GM23248 (cell line): ENCODE measurements at regions not wholly inside any gene's neighbourhood (a gene's known extent, or its start where the extent isn't known, plus 50 kb on each side); places are given as distances from the start of the nearest gene placed in this dataset.

Experiments used
- EZH2 ChIP-seq: fragments of 200-600 bp; sonication (generic); IDR thresholded peaks from 2 replicates; pipeline ENCODE4 v1.6.1; 2018; ENCODE audit warnings: antibody characterized with exemption, mild to moderate bottlenecking; ENCODE audit not compliant: insufficient read depth, poor library complexity, severe bottlenecking
- EZH2phosphoT487 ChIP-seq: fragments of 200-600 bp; sonication (generic); IDR thresholded peaks from 2 replicates; pipeline ENCODE4 v1.6.1; 2018; ENCODE audit warnings: antibody characterized with exemption, moderate library complexity, mild to moderate bottlenecking, low read depth; ENCODE audit not compliant: insufficient read depth

DNA sequence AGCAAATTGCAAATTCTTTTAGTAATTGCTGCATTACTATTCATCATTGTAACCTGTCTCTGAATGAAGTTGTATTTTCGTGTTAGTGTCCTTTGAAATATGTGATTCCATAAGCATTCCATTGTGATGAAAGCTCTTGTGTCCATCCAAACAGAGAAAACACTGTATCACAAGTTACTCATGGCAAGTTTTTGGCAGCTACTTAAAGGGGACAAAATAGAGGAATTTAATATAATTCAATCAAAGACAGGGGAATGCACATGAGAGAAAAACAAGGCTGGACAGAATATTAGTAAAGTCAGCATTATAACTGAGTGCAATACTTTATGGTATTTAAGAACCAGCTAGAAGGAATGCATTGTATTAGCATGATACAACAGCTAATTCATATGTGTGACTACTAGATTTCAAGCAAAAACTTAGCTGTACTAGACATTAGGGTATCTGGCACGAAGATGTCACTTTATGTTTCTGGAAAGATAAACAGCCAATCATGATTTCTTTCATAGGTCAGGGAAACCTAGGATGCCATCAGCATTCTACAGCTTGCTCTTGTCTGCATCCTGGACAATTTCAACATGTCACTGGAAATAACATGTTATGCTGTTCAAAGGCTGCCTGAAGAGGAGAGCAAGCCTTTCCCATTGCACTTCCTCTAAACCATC, 270.6 kb upstream of the MARCKS start:
- TF ChIP-seq EZH2 (no peak), EZH2phosphoT487 (no peak)
